Panc1 (cell line): ENCODE measurements at regions not wholly inside any gene's neighbourhood (a gene's known extent, or its start where the extent isn't known, plus 50 kb on each side); places are given as distances from the start of the nearest gene placed in this dataset.

Experiments used
- ATAC-seq: fragments of 200-7000 bp; cut with Tn5 transposase; 2 replicates; pipeline ENCODE4 v1.9.1; 2020; ENCODE audit warnings: mild to moderate bottlenecking, moderate library complexity
- BruUV-seq: library from RNA; stranded (reverse); fragments of 400-500 nt; replicated peaks from 2 replicates; lab custom pipeline; 2021; lab: Mats Ljungman, UMichigan
- CTCF ChIA-PET: fragments of 300-600 bp; sonication (Branson Sonifier 250); formaldehyde crosslinking; loops from one replicate; lab custom pipeline; 2022; ENCODE audit warnings: antibody characterized with exemption; lab: Charles Lee
- POLR2A ChIA-PET: fragments of 300-600 bp; sonication (Branson Sonifier 250); formaldehyde crosslinking; loops from one replicate; lab custom pipeline; 2022; ENCODE audit warnings: antibody characterized with exemption; lab: Charles Lee
- DNase-seq: peaks from one replicate; pipeline ENCODE4 v3.0.0-alpha.2; 2010; ENCODE audit warnings: low read depth, low spot score
- H3K27ac ChIP-seq: 2 replicates; pipeline ENCODE4 v1.5.1; 2011; ENCODE audit warnings: mild to moderate bottlenecking, low read length, inconsistent platforms
- H3K27me3 ChIP-seq: fragments of 200-500 bp; sonication (Bioruptor generic); 2 replicates; pipeline ENCODE4 v1.6.0; 2014; ENCODE audit warnings: low read length, inconsistent platforms; ENCODE audit not compliant: control insufficient read depth, insufficient read depth
- H3K36me3 ChIP-seq: fragments of 200-500 bp; sonication (Bioruptor generic); 2 replicates; pipeline ENCODE4 v1.5.1; 2014; ENCODE audit warnings: inconsistent platforms, mild to moderate bottlenecking, low read length, moderate library complexity; ENCODE audit not compliant: control insufficient read depth, insufficient read depth
- H3K4me1 ChIP-seq: 2 replicates; pipeline ENCODE4 v1.5.1; 2011; ENCODE audit warnings: inconsistent platforms, mild to moderate bottlenecking, low read length, moderate library complexity; ENCODE audit not compliant: control insufficient read depth, insufficient read depth
- H3K4me3 ChIP-seq, 2 experiments: 2 replicates each; pipeline ENCODE4 v1.5.1; 2011 to 2012; ENCODE audit warnings: low read depth in 2 of 2, low read length in 2 of 2, mild to moderate bottlenecking in 2 of 2, inconsistent platforms in 1 of 2, moderate library complexity in 1 of 2
- H3K9me3 ChIP-seq: fragments of 200-500 bp; sonication (Bioruptor generic); 2 replicates; pipeline ENCODE4 v1.5.1; 2014; ENCODE audit warnings: low read depth, mild to moderate bottlenecking, inconsistent platforms, low read length, moderate library complexity; ENCODE audit not compliant: control insufficient read depth, insufficient read depth
- POLR2AphosphoS5 ChIP-seq: IDR thresholded peaks from 2 replicates; pipeline ENCODE4 v1.6.1; 2012; ENCODE audit warnings: mild to moderate bottlenecking, low read depth, low read length, moderate library complexity
- SIN3A ChIP-seq: IDR thresholded peaks from 2 replicates; pipeline ENCODE4 v1.6.1; 2012; ENCODE audit warnings: low read depth, mild to moderate bottlenecking, low read length, moderate library complexity, borderline replicate concordance; ENCODE audit not compliant: insufficient read depth
- TCF7L2 ChIP-seq: IDR thresholded peaks from 2 replicates; pipeline ENCODE4 v1.6.1; 2011; ENCODE audit warnings: mild to moderate bottlenecking, low read depth, low read length, inconsistent platforms
- in situ Hi-C: cut with HindIII; loops from 2 replicates; pipeline ENCODE4 v1.10.0; 2016; ENCODE audit warnings: low sequenced_read_pairs, low pct_unique_long_range_greater_than_20kb
- intact Hi-C: fragments of 100-400 bp; cut with micrococcal nuclease; formaldehyde crosslinking; loops from one replicate; pipeline ENCODE4 v1.10.0; 2022; ENCODE audit not compliant: unreplicated experiment
- TF ChIP-seq, protein P1 (sequence below): fragments of 450-650 bp; IDR thresholded peaks from 2 replicates; pipeline ENCODE4 v1.5.1; 2017; ENCODE audit warnings: mild to moderate bottlenecking
- TF ChIP-seq, protein P2 (sequence below), 2 experiments: IDR thresholded peaks; 2 replicates each; pipeline ENCODE4 v1.6.1; 2011 to 2012; ENCODE audit warnings: low read depth in 2 of 2, control low read depth in 1 of 2, low read length in 1 of 2, mild to moderate bottlenecking in 1 of 2, moderate library complexity in 1 of 2; ENCODE audit not compliant: insufficient read depth in 1 of 2

DNA sequence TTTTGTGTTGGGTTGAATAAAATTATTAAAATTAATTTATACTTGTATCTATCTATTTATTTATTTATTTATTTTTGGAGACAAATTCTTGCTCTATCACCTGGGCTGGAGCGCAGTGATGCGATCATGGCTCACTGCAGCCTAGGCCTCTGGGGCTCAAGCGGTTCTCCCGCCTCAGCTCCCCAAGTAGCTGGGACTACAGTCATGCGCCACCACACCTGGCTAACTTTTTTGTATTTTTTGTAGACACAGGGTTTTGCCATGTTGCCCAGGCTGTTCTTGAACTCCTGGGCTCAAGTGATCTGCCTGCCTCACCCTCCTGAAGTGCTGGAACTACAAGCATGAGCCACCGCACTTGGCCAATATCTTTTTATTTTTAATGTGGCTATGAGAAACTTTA, 134.7 kb upstream of the SPDL1 start:
- BruUV-seq, result no TSS peak
- Histone ChIP-seq H3K4me1 (no peaks in the 10 kb centered on the region), H3K27ac (no peak overlapping the region), H3K27me3 (no peaks in the 10 kb centered on the region), H3K36me3 (no peaks in the 10 kb centered on the region), H3K4me3 (no peak overlapping the region), H3K9me3 (no peaks in the 10 kb centered on the region)
- DNase-seq (no peak), ATAC-seq (no peak)
- in situ Hi-C loops (no loop called here), intact Hi-C loops (no loop called here)
- CTCF ChIA-PET, result no interaction called here
- TF ChIP-seq TCF7L2 (no peak), POLR2AphosphoS5 (no peak), SIN3A (no peak)
- TF ChIP-seq, protein P1, sequence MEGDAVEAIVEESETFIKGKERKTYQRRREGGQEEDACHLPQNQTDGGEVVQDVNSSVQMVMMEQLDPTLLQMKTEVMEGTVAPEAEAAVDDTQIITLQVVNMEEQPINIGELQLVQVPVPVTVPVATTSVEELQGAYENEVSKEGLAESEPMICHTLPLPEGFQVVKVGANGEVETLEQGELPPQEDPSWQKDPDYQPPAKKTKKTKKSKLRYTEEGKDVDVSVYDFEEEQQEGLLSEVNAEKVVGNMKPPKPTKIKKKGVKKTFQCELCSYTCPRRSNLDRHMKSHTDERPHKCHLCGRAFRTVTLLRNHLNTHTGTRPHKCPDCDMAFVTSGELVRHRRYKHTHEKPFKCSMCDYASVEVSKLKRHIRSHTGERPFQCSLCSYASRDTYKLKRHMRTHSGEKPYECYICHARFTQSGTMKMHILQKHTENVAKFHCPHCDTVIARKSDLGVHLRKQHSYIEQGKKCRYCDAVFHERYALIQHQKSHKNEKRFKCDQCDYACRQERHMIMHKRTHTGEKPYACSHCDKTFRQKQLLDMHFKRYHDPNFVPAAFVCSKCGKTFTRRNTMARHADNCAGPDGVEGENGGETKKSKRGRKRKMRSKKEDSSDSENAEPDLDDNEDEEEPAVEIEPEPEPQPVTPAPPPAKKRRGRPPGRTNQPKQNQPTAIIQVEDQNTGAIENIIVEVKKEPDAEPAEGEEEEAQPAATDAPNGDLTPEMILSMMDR, result no peak
- TF ChIP-seq, protein P2, sequence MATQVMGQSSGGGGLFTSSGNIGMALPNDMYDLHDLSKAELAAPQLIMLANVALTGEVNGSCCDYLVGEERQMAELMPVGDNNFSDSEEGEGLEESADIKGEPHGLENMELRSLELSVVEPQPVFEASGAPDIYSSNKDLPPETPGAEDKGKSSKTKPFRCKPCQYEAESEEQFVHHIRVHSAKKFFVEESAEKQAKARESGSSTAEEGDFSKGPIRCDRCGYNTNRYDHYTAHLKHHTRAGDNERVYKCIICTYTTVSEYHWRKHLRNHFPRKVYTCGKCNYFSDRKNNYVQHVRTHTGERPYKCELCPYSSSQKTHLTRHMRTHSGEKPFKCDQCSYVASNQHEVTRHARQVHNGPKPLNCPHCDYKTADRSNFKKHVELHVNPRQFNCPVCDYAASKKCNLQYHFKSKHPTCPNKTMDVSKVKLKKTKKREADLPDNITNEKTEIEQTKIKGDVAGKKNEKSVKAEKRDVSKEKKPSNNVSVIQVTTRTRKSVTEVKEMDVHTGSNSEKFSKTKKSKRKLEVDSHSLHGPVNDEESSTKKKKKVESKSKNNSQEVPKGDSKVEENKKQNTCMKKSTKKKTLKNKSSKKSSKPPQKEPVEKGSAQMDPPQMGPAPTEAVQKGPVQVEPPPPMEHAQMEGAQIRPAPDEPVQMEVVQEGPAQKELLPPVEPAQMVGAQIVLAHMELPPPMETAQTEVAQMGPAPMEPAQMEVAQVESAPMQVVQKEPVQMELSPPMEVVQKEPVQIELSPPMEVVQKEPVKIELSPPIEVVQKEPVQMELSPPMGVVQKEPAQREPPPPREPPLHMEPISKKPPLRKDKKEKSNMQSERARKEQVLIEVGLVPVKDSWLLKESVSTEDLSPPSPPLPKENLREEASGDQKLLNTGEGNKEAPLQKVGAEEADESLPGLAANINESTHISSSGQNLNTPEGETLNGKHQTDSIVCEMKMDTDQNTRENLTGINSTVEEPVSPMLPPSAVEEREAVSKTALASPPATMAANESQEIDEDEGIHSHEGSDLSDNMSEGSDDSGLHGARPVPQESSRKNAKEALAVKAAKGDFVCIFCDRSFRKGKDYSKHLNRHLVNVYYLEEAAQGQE (IDR thresholded peaks at IDR 0.05; ENCODE audit: insufficient read depth in 1 of 2, low read depth in 2 of 2, low read length in 1 of 2), result no peak
- POLR2A ChIA-PET, result no interaction called here

DNA sequence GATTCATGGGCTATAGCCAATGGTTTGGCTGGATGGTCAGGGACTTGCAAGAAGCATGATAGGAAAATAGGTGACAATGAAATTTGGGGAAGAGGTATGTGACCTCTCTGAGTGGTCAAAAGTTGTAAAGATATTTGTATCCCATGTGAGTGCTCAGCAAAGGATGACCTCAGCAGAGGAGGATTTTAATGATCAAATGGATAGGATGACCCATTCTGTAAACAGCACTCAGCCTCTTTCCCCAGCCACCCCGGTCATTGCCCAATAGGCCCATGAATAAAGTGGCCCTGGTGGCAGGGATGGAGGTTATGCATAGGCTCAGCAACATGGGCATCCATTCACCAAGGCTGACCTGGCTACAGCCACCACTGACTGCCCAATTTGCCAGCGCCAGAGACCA, 138.4 kb upstream of the SPDL1 start:
- DNase-seq (no peak), ATAC-seq (no peak)
- intact Hi-C loops (no loop called here), in situ Hi-C loops (no loop called here)
- BruUV-seq, result no TSS peak
- Histone ChIP-seq H3K9me3 (no peaks in the 10 kb centered on the region), H3K4me3 (no peak overlapping the region), H3K27me3 (no peaks in the 10 kb centered on the region), H3K4me1 (no peaks in the 10 kb centered on the region), H3K27ac (no peak overlapping the region), H3K36me3 (no peaks in the 10 kb centered on the region)
- no peak for TF ChIP-seq TCF7L2
- TF ChIP-seq, protein P1, result no peak
- no peak for TF ChIP-seq POLR2AphosphoS5
- TF ChIP-seq, protein P2 (IDR thresholded peaks at IDR 0.05; ENCODE audit: insufficient read depth in 1 of 2, low read depth in 2 of 2, low read length in 1 of 2), result no peak
- TF ChIP-seq SIN3A, result no peak
- POLR2A ChIA-PET, result no interaction called here
- CTCF ChIA-PET, result no interaction called here
